H1 (cell line): ENCODE measurements at regions not wholly inside any gene's neighbourhood (a gene's known extent, or its start where the extent isn't known, plus 50 kb on each side); places are given as distances from the start of the nearest gene placed in this dataset.

Experiments used
- CTCF ChIA-PET: fragments of 300-600 bp; sonication (Branson Sonifier 250); formaldehyde crosslinking; loops from one replicate; lab custom pipeline; 2021; ENCODE audit not compliant: partially characterized antibody; lab: Charles Lee
- POLR2A ChIA-PET: fragments of 300-600 bp; sonication (Branson Sonifier 250); formaldehyde crosslinking; loops from one replicate; lab custom pipeline; 2021; ENCODE audit warnings: inconsistent platforms; ENCODE audit not compliant: partially characterized antibody; lab: Charles Lee
- DNase-seq, 2 experiments: peaks; one replicate each; pipeline versions ENCODE4 v3.0.0 to v3.0.0-alpha.2; 2010 to 2022; ENCODE audit warnings: low spot score in 2 of 2, low read depth in 1 of 2, mixed read lengths in 1 of 2
- FAIRE-seq: peaks from 2 replicates; lab custom pipeline; 2011; peaks lifted over from hg19 to GRCh38; lab: Jason Lieb, UNC
- H2AFZ ChIP-seq: 2 replicates; pipeline ENCODE4 v1.8.1; 2012; ENCODE audit warnings: low read length, inconsistent platforms
- H2AK5ac ChIP-seq: 2 replicates; pipeline ENCODE4 v1.6.1; 2013; ENCODE audit warnings: low read depth, low read length
- H2BK120ac ChIP-seq: replicated peaks from 2 replicates; pipeline ENCODE3; 2013; ENCODE audit warnings: low read depth, low read length, inconsistent platforms
- H2BK12ac ChIP-seq: 2 replicates; pipeline ENCODE4 v1.6.1; 2013; ENCODE audit warnings: low read depth, low read length
- H2BK15ac ChIP-seq: 2 replicates; pipeline ENCODE4 v1.6.1; 2013; ENCODE audit warnings: low read length
- H2BK20ac ChIP-seq: 2 replicates; pipeline ENCODE4 v1.6.1; 2013; ENCODE audit warnings: low read length
- H2BK5ac ChIP-seq: 2 replicates; pipeline ENCODE4 v1.6.1; 2013; ENCODE audit warnings: low read depth, low read length
- H3K14ac ChIP-seq: 2 replicates; pipeline ENCODE4 v1.6.1; 2013; ENCODE audit warnings: inconsistent platforms; ENCODE audit not compliant: insufficient read length
- H3K18ac ChIP-seq: 2 replicates; pipeline ENCODE4 v1.6.1; 2013; ENCODE audit warnings: low read length; ENCODE audit errors: extremely low read depth
- H3K23ac ChIP-seq: 2 replicates; pipeline ENCODE4 v1.6.1; 2013; ENCODE audit warnings: inconsistent platforms; ENCODE audit not compliant: insufficient read length
- H3K23me2 ChIP-seq: 2 replicates; pipeline ENCODE4 v1.6.1; 2013; ENCODE audit warnings: low read depth, low read length
- H3K27ac ChIP-seq: 2 replicates; pipeline ENCODE4 v1.6.1; 2011; ENCODE audit warnings: low read depth, low read length, inconsistent platforms
- H3K27me3 ChIP-seq, 4 experiments: replicated peaks in 1 of 4; 1 replicate in 1 of 4; 2 replicates in 3 of 4; pipeline versions ENCODE4 v1.6.1 to v1.8.1; 2011 to 2013; ENCODE audit warnings: low read length in 3 of 4, mild to moderate bottlenecking in 3 of 4, inconsistent platforms in 2 of 4, mixed read lengths in 2 of 4, moderate library complexity in 1 of 4; ENCODE audit not compliant: control insufficient read depth in 3 of 4, insufficient read depth in 3 of 4; ENCODE audit errors: extremely low read depth in 1 of 4
- H3K36me3 ChIP-seq, 4 experiments: 2 replicates each; pipeline versions ENCODE4 v1.6.1 to v1.8.1; 2011 to 2013; ENCODE audit warnings: mild to moderate bottlenecking in 4 of 4, low read length in 3 of 4, moderate library complexity in 2 of 4, control low read depth in 1 of 4, inconsistent platforms in 1 of 4; ENCODE audit not compliant: insufficient read depth in 4 of 4, control insufficient read depth in 2 of 4
- H3K4ac ChIP-seq: replicated peaks from 2 replicates; pipeline ENCODE3; 2013; ENCODE audit warnings: low read length, low read depth, mixed read lengths, inconsistent platforms; ENCODE audit not compliant: insufficient read length
- H3K4me1 ChIP-seq, 4 experiments: replicated peaks in 1 of 4; 1 replicate in 1 of 4; 2 replicates in 3 of 4; pipeline versions ENCODE4 v1.6.1 to v1.8.1; 2011 to 2013; ENCODE audit warnings: low read length in 3 of 4, inconsistent platforms in 2 of 4, mixed read lengths in 1 of 4; ENCODE audit not compliant: insufficient read depth in 4 of 4, control insufficient read depth in 3 of 4
- H3K4me2 ChIP-seq, 2 experiments: 2 replicates each; pipeline versions ENCODE4 v1.6.1 to v1.8.1; 2011 to 2013; ENCODE audit warnings: low read depth in 2 of 2, low read length in 2 of 2, control low read depth in 1 of 2, inconsistent platforms in 1 of 2, mild to moderate bottlenecking in 1 of 2; ENCODE audit not compliant: insufficient read depth in 1 of 2
- H3K4me3 ChIP-seq, 4 experiments: fragments of 200-600, 300-600 bp in 1 of 4; sonication (generic), shearing (Covaris generic), sonication (Bioruptor Twin) in 1 of 4; 2 replicates each; pipeline versions ENCODE4 v1.5.1 to v1.8.1; 2011 to 2016; ENCODE audit warnings: low read length in 4 of 4, low read depth in 3 of 4, control low read depth in 2 of 4, inconsistent platforms in 2 of 4, mild to moderate bottlenecking in 2 of 4, mixed read lengths in 1 of 4, moderate library complexity in 1 of 4; ENCODE audit not compliant: insufficient read depth in 2 of 4; ENCODE audit errors: extremely low read depth in 1 of 4
- H3K56ac ChIP-seq: replicated peaks from 2 replicates; pipeline ENCODE3; 2013; ENCODE audit warnings: low read depth, mild to moderate bottlenecking, mixed read lengths, low read length, inconsistent platforms; ENCODE audit not compliant: insufficient read length
- H3K79me1 ChIP-seq: 2 replicates; pipeline ENCODE4 v1.6.1; 2013; ENCODE audit warnings: low read depth, low read length, control low read depth
- H3K79me2 ChIP-seq, 2 experiments: 2 replicates each; pipeline versions ENCODE4 v1.6.1 to v1.8.1; 2012 to 2013; ENCODE audit warnings: low read length in 2 of 2, mild to moderate bottlenecking in 2 of 2, inconsistent platforms in 1 of 2; ENCODE audit not compliant: insufficient read depth in 2 of 2, control insufficient read depth in 1 of 2
- H3K9ac ChIP-seq, 4 experiments: replicated peaks in 1 of 4; 1 replicate in 1 of 4; 2 replicates in 3 of 4; pipeline versions ENCODE4 v1.6.1 to v1.8.1; 2011 to 2013; ENCODE audit warnings: low read depth in 3 of 4, low read length in 3 of 4, control low read depth in 2 of 4, mild to moderate bottlenecking in 2 of 4, moderate library complexity in 2 of 4, inconsistent platforms in 1 of 4; ENCODE audit errors: extremely low read depth in 1 of 4
- H3K9me3 ChIP-seq, 2 experiments: 2 replicates each; pipeline versions ENCODE4 v1.6.1 to v1.8.1; 2012 to 2013; ENCODE audit warnings: mild to moderate bottlenecking in 2 of 2, moderate library complexity in 2 of 2, control low read depth in 1 of 2, inconsistent platforms in 1 of 2, low read depth in 1 of 2, low read length in 1 of 2, mixed read lengths in 1 of 2; ENCODE audit not compliant: insufficient read depth in 2 of 2
- H4K20me1 ChIP-seq, 2 experiments: replicated peaks in 1 of 2; 2 replicates each; pipeline versions ENCODE3 to v1.8.1; 2011 to 2013; ENCODE audit warnings: inconsistent platforms in 2 of 2, low read length in 2 of 2, mild to moderate bottlenecking in 1 of 2; ENCODE audit not compliant: insufficient read depth in 2 of 2, control insufficient read depth in 1 of 2
- H4K5ac ChIP-seq: 2 replicates; pipeline ENCODE4 v1.6.1; 2013; ENCODE audit warnings: low read length, low read depth, mixed read lengths, inconsistent platforms; ENCODE audit not compliant: insufficient read length
- H4K8ac ChIP-seq: 2 replicates; pipeline ENCODE4 v1.8.0; 2013; ENCODE audit warnings: mild to moderate bottlenecking, moderate library complexity, low read length, inconsistent platforms; ENCODE audit not compliant: insufficient read depth; ENCODE audit errors: extremely low read depth
- H4K91ac ChIP-seq: replicated peaks from 2 replicates; pipeline ENCODE3; 2013; ENCODE audit warnings: low read length, mixed read lengths, inconsistent platforms; ENCODE audit not compliant: insufficient read length
- HDAC6 ChIP-seq: IDR thresholded peaks from one replicate; pipeline ENCODE4 v1.7.1; 2012; ENCODE audit warnings: low read depth, mild to moderate bottlenecking, inconsistent platforms, low read length, moderate library complexity
- NANOG ChIP-seq: IDR thresholded peaks from 2 replicates; pipeline ENCODE4 v1.6.1; 2011; ENCODE audit warnings: low read length, low read depth, mild to moderate bottlenecking, inconsistent platforms; ENCODE audit not compliant: insufficient read depth, poor library complexity, severe bottlenecking
- SP4 ChIP-seq: IDR thresholded peaks from 2 replicates; pipeline ENCODE4 v1.6.1; 2012; ENCODE audit warnings: low read length, inconsistent platforms
- WGBS, 2 experiments: shearing (Covaris generic) in 1 of 2; methylation state at CpG; one replicate each; pipeline versions ENCODE4 v1.1.6 to v1.1.7; 2013 to 2015; ENCODE audit warnings: low lambda C conversion rate in 2 of 2, mixed read lengths in 2 of 2, inconsistent platforms in 1 of 2, low coverage in 1 of 2, missing lambda C conversion rate in 1 of 2; ENCODE audit not compliant: insufficient replicate concordance in 2 of 2, insufficient coverage in 1 of 2, insufficient read length in 1 of 2; ENCODE audit errors: extremely low coverage in 1 of 2, missing lambda C conversion rate in 1 of 2; 5-methylcytosine and 5-hydroxymethylcytosine counted together

GRCh38 chr6:47992809-47993208 is 118.2 kb downstream of the PTCHD4 start:
- H2BK5ac ChIP-seq = no peak overlapping the region
- H4K8ac ChIP-seq = no peak overlapping the region
- no peak overlapping the region for H3K18ac ChIP-seq
- H3K14ac ChIP-seq = no peak overlapping the region
- no peak overlapping the region for H4K5ac ChIP-seq
- H3K79me2 ChIP-seq = no peaks in the 10 kb centered on the region
- no peak overlapping the region for H3K9ac ChIP-seq
- H3K27ac ChIP-seq = no peak overlapping the region
- DNase-seq (no peak), FAIRE-seq (no peak)
- TF ChIP-seq HDAC6 = no peak
- TF ChIP-seq NANOG = no peak
- no peak for TF ChIP-seq SP4
- POLR2A ChIA-PET = no interaction called here
- H3K4me1 ChIP-seq = no peaks in the 10 kb centered on the region
- H3K23ac ChIP-seq = no peak overlapping the region
- H3K56ac ChIP-seq = no peak overlapping the region
- H2BK15ac ChIP-seq = no peak overlapping the region
- H2AFZ ChIP-seq = no peak overlapping the region
- H4K20me1 ChIP-seq = no peaks in the 10 kb centered on the region
- WGBS, 2 experiments = 80% methylated on average over 3 of the region's 3 CpGs; no CpG with 5 or more reads in 1 of the 2 experiments
- no peaks in the 10 kb centered on the region for H3K79me1 ChIP-seq
- H2BK120ac ChIP-seq = no peak overlapping the region
- no peak overlapping the region for H3K4me3 ChIP-seq
- no peak overlapping the region for H3K4ac ChIP-seq
- H2BK20ac ChIP-seq = no peak overlapping the region
- H2AK5ac ChIP-seq = no peak overlapping the region
- H3K27me3 ChIP-seq = no peaks in the 10 kb centered on the region
- no peak overlapping the region for H4K91ac ChIP-seq
- H2BK12ac ChIP-seq = no peak overlapping the region
- no peaks in the 10 kb centered on the region for H3K36me3 ChIP-seq
- H3K4me2 ChIP-seq = no peak overlapping the region
- CTCF ChIA-PET = no interaction called here
- H3K23me2 ChIP-seq = no peaks in the 10 kb centered on the region
- H3K9me3 ChIP-seq = no peaks in the 10 kb centered on the region
